Keratinocyte (primary cell): ENCODE measurements at regions not wholly inside any gene's neighbourhood (a gene's known extent, or its start where the extent isn't known, plus 50 kb on each side); places are given as distances from the start of the nearest gene placed in this dataset.

ENCODE experiments used
- DNase-seq: peaks from one replicate; pipeline ENCODE4 v3.0.0-alpha.2; 2011; ENCODE audit warnings: low read depth, missing footprints, low spot score
- FAIRE-seq: peaks from 2 replicates; lab custom pipeline; 2011; peaks lifted over from hg19 to GRCh38; lab: Jason Lieb, UNC
- H2AFZ ChIP-seq: 2 replicates; pipeline ENCODE4 v1.6.0; 2012; ENCODE audit warnings: low read length, control low read depth, inconsistent platforms; ENCODE audit not compliant: control insufficient read depth
- H3K27ac ChIP-seq: 2 replicates; pipeline ENCODE4 v1.5.1; 2011; ENCODE audit warnings: low read length; ENCODE audit not compliant: control insufficient read depth, insufficient read depth
- H3K27me3 ChIP-seq: 3 replicates; pipeline ENCODE4 v1.6.0; 2011; ENCODE audit warnings: low read length; ENCODE audit not compliant: control insufficient read depth, insufficient read depth; ENCODE audit errors: extremely low read depth
- H3K36me3 ChIP-seq, 2 experiments: 2 replicates in 1 of 2; 3 replicates in 1 of 2; pipeline ENCODE4 v1.5.1; 2011; ENCODE audit warnings: low read length in 2 of 2, mild to moderate bottlenecking in 1 of 2; ENCODE audit not compliant: control insufficient read depth in 2 of 2, insufficient read depth in 2 of 2; ENCODE audit errors: extremely low read depth in 1 of 2
- H3K4me1 ChIP-seq: 3 replicates; pipeline ENCODE4 v1.5.1; 2011; ENCODE audit warnings: low read length; ENCODE audit not compliant: control insufficient read depth, insufficient read depth; ENCODE audit errors: extremely low read depth
- H3K4me2 ChIP-seq: 3 replicates; pipeline ENCODE4 v1.6.0; 2011; ENCODE audit warnings: low read depth, low read length; ENCODE audit not compliant: control insufficient read depth, insufficient read depth; ENCODE audit errors: extremely low read depth
- H3K4me3 ChIP-seq, 3 experiments: fragments of 200-600 bp in 1 of 3; sonication (generic) in 1 of 3; 2 replicates in 2 of 3; 3 replicates in 1 of 3; pipeline ENCODE4 v1.5.1; 2011 to 2016; ENCODE audit warnings: low read length in 3 of 3, mild to moderate bottlenecking in 3 of 3, control low read depth in 2 of 3, inconsistent platforms in 1 of 3, low read depth in 1 of 3, mixed read lengths in 1 of 3, mixed run types in 1 of 3, moderate library complexity in 1 of 3; ENCODE audit not compliant: control insufficient read depth in 2 of 3, insufficient read depth in 2 of 3; ENCODE audit errors: extremely low read depth in 1 of 3
- H3K79me2 ChIP-seq: 2 replicates; pipeline ENCODE4 v1.6.0; 2012; ENCODE audit warnings: low read length; ENCODE audit not compliant: control insufficient read depth, insufficient read depth
- H3K9ac ChIP-seq: 3 replicates; pipeline ENCODE4 v1.6.0; 2011; ENCODE audit warnings: low read length; ENCODE audit not compliant: control insufficient read depth, insufficient read depth; ENCODE audit errors: extremely low read depth
- H3K9me1 ChIP-seq: 3 replicates; pipeline ENCODE4 v1.6.0; 2011; ENCODE audit warnings: low read length; ENCODE audit not compliant: control insufficient read depth, insufficient read depth; ENCODE audit errors: extremely low read depth
- H3K9me3 ChIP-seq: 2 replicates; pipeline ENCODE4 v1.5.1; 2012; ENCODE audit warnings: low read depth, low read length; ENCODE audit not compliant: control insufficient read depth
- H4K20me1 ChIP-seq: 3 replicates; pipeline ENCODE4 v1.6.0; 2011; ENCODE audit warnings: low read length; ENCODE audit not compliant: control insufficient read depth, insufficient read depth; ENCODE audit errors: extremely low read depth
- EZH2 ChIP-seq: IDR thresholded peaks from one replicate; pipeline ENCODE4 v1.6.1; 2012; ENCODE audit warnings: inconsistent platforms, mild to moderate bottlenecking, low read length, moderate library complexity
- dilution Hi-C: fragments of 300-500 bp; cut with MboI; formaldehyde crosslinking; loops from one replicate; pipeline ENCODE4 v1.7.0; 2020; ENCODE audit warnings: low sequenced_read_pairs; ENCODE audit not compliant: extremely low pct_ligation_motif_present
- TF ChIP-seq, protein P1 (sequence below), 3 experiments: IDR thresholded peaks in 1 of 3; conservative IDR thresholded peaks in 1 of 3; optimal IDR thresholded peaks in 1 of 3; 2 replicates in 2 of 3; 3 replicates in 1 of 3; pipeline versions ENCODE3 to v1.5.1; 2011; ENCODE audit warnings: low read length in 3 of 3, mild to moderate bottlenecking in 3 of 3, moderate library complexity in 2 of 3, control low read depth in 1 of 3, inconsistent platforms in 1 of 3; ENCODE audit not compliant: insufficient read depth in 2 of 3; ENCODE audit errors: extremely low read depth in 1 of 3

DNA sequence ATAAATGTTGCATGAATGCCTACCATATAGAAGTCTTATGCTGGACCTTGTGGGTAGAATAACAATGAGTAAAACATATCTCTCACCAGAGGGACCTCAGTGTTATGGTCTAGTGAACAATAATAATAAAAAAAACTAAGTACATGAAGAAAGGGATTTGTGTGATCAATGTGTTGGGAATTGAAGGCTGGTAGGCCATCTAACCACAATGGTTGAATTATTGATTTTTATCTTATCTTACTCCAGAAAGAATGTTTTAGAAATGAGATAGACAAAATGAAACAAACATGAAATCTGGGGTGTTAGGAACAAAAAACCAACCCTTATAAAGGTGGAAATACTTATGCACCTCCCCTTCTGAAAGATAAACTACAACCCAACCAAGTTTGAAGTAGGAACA lies 243.9 kb upstream of the LRIG3 start:
- H3K4me3 ChIP-seq, result no peak overlapping the region
- dilution Hi-C loops, result no loop called here
- no peaks in the 10 kb centered on the region for H3K9me1 ChIP-seq
- FAIRE-seq (no peak), DNase-seq (no peak)
- H3K36me3 ChIP-seq, result no peaks in the 10 kb centered on the region
- H4K20me1 ChIP-seq, result no peaks in the 10 kb centered on the region
- H3K79me2 ChIP-seq, result no peaks in the 10 kb centered on the region
- H2AFZ ChIP-seq, result no peak overlapping the region
- no peak for TF ChIP-seq EZH2
- TF ChIP-seq, protein P1, sequence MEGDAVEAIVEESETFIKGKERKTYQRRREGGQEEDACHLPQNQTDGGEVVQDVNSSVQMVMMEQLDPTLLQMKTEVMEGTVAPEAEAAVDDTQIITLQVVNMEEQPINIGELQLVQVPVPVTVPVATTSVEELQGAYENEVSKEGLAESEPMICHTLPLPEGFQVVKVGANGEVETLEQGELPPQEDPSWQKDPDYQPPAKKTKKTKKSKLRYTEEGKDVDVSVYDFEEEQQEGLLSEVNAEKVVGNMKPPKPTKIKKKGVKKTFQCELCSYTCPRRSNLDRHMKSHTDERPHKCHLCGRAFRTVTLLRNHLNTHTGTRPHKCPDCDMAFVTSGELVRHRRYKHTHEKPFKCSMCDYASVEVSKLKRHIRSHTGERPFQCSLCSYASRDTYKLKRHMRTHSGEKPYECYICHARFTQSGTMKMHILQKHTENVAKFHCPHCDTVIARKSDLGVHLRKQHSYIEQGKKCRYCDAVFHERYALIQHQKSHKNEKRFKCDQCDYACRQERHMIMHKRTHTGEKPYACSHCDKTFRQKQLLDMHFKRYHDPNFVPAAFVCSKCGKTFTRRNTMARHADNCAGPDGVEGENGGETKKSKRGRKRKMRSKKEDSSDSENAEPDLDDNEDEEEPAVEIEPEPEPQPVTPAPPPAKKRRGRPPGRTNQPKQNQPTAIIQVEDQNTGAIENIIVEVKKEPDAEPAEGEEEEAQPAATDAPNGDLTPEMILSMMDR (optimal IDR thresholded peaks at IDR 0.05 in 1 of 3, IDR thresholded peaks at IDR 0.05 in 1 of 3, conservative IDR thresholded peaks at IDR 0.05 in 1 of 3; ENCODE audit: extremely low read depth in 1 of 3, insufficient read depth in 2 of 3, low read length in 3 of 3), result no peak
- H3K4me1 ChIP-seq, result no peaks in the 10 kb centered on the region
- H3K4me2 ChIP-seq, result no peak overlapping the region
- no peaks in the 10 kb centered on the region for H3K9me3 ChIP-seq
- no peak overlapping the region for H3K9ac ChIP-seq
- no peaks in the 10 kb centered on the region for H3K27me3 ChIP-seq
- H3K27ac ChIP-seq, result no peak overlapping the region

- Histone ChIP-seq H3K27ac (no peak overlapping the region), H3K79me2 (no peaks in the 10 kb centered on the region), H3K9me3 (peaks cover 5% of the 10 kb centered on the region), H3K27me3 (no peaks in the 10 kb centered on the region), H3K4me1 (no peaks in the 10 kb centered on the region), H3K4me2 (no peak overlapping the region), H3K9ac (no peak overlapping the region), H4K20me1 (no peaks in the 10 kb centered on the region), H2AFZ (no peak overlapping the region), H3K9me1 (no peaks in the 10 kb centered on the region), H3K4me3 (no peak overlapping the region), H3K36me3 (no peaks in the 10 kb centered on the region)
- dilution Hi-C loops, result no loop called here
- DNase-seq (no peak), FAIRE-seq (no peak)
- TF ChIP-seq, protein P1 (optimal IDR thresholded peaks at IDR 0.05 in 1 of 3, IDR thresholded peaks at IDR 0.05 in 1 of 3, conservative IDR thresholded peaks at IDR 0.05 in 1 of 3; ENCODE audit: extremely low read depth in 1 of 3, insufficient read depth in 2 of 3, low read length in 3 of 3), result no peak
- TF ChIP-seq EZH2, result no peak
These were observed 238.4 kb upstream of the LRIG3 start for GRCh38 chr12:59158681-59159080.
